ENCODE measurements at regions not wholly inside any gene's neighbourhood (a gene's known extent, or its start where the extent isn't known, plus 50 kb on each side); places are given as distances from the start of the nearest gene placed in this dataset.

- no peak overlapping the region for H3K4me3 ChIP-seq
- no peaks in the 10 kb centered on the region for H3K27me3 ChIP-seq
- peaks cover 16% of the 10 kb centered on the region for H3K4me1 ChIP-seq
- intact Hi-C loops (cut with DNase I; ENCODE audit: low total_unique reads): no loop called here
- peak; percentile 28 for DNase-seq
- 30 to 48% methylated on average over 35 of the region's 35 CpGs for WGBS, 2 donors
- H3K9me3 ChIP-seq: no peaks in the 10 kb centered on the region
- H3K27ac ChIP-seq: peak overlapping the region; percentile 50 to 68
- no peak for TF ChIP-seq CTCF (IDR thresholded peaks at IDR 0.05)
- TF ChIP-seq POLR2A (IDR thresholded peaks at IDR 0.05): no peak
- H3K36me3 ChIP-seq (ENCODE audit: low read depth, missing control alignments): no peaks in the 10 kb centered on the region
Observed at GRCh38 chr21:43333298-43334062, 93.5 kb downstream of the SIK1 start.

DNA sequence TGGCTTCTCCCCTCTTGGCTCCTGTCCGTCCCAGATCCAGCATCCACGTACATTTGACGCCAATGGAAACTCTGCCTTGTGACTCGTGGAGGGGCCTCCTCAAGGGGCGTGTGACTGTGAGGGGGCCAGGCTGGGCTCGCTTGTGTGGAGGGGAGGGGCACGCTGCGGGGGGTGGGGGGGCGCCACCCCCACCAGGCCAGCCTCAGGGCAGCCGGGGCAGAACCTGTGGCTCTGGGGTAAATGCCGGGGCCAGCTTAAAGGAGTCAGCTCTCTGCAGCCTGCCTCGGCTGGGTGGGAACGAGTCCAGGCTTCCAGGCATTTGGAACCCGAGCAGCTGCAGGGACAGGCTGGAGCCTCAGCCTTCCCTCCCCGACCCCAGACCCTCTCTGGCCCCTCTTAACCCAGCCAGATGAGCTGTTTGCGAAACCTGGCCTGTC is 94.1 kb downstream of the SIK1 start:
- H3K9me3 ChIP-seq: no peaks in the 10 kb centered on the region
- no peak for DNase-seq
- TF ChIP-seq CTCF (IDR thresholded peaks at IDR 0.05) (no peak), POLR2A (IDR thresholded peaks at IDR 0.05) (no peak)
- no peak overlapping the region for H3K4me3 ChIP-seq
- peak overlapping the region; percentile 50 to 68 for H3K27ac ChIP-seq
- intact Hi-C loops (cut with DNase I; ENCODE audit: low total_unique reads): no loop called here
- 44 to 63% methylated on average over 5 to 16 of the region's 16 CpGs for WGBS, 2 donors
- H3K4me1 ChIP-seq: peaks cover 16% of the 10 kb centered on the region
- no peaks in the 10 kb centered on the region for H3K27me3 ChIP-seq
- no peaks in the 10 kb centered on the region for H3K36me3 ChIP-seq (ENCODE audit: low read depth, missing control alignments)

GRCh38 chr21:43331962-43332828 is 94.7 kb downstream of the SIK1 start:
- intact Hi-C loops (cut with DNase I; ENCODE audit: low total_unique reads): no loop called here
- Histone ChIP-seq H3K4me1 (peaks cover 16% of the 10 kb centered on the region), H3K4me3 (no peak overlapping the region), H3K36me3 (ENCODE audit: low read depth, missing control alignments) (no peaks in the 10 kb centered on the region), H3K9me3 (no peaks in the 10 kb centered on the region), H3K27me3 (no peaks in the 10 kb centered on the region), H3K27ac (peak overlapping the region in 1 of 2 donors; percentile 68)
- no peak for TF ChIP-seq POLR2A (IDR thresholded peaks at IDR 0.05)
- TF ChIP-seq CTCF (IDR thresholded peaks at IDR 0.05): no peak
- WGBS, 2 donors: 71 to 79% methylated on average over 19 to 22 of the region's 22 CpGs
- peak; percentile 54 for DNase-seq

GRCh38 chr21:43331111-43331961 is 95.6 kb downstream of the SIK1 start:
- Histone ChIP-seq H3K4me1 (peaks cover 16% of the 10 kb centered on the region), H3K27me3 (no peaks in the 10 kb centered on the region), H3K36me3 (ENCODE audit: low read depth, missing control alignments) (no peaks in the 10 kb centered on the region), H3K4me3 (no peak overlapping the region), H3K27ac (no peak overlapping the region), H3K9me3 (no peaks in the 10 kb centered on the region)
- 87 to 88% methylated on average over 15 to 25 of the region's 26 CpGs for WGBS, 2 donors
- no peak for DNase-seq
- TF ChIP-seq CTCF (IDR thresholded peaks at IDR 0.05): no peak
- no peak for TF ChIP-seq POLR2A (IDR thresholded peaks at IDR 0.05)
- intact Hi-C loops (cut with DNase I; ENCODE audit: low total_unique reads): no loop called here
